ENCODE measurements at regions not wholly inside any gene's neighbourhood (a gene's known extent, or its start where the extent isn't known, plus 50 kb on each side); places are given as distances from the start of the nearest gene placed in this dataset.

- no peak overlapping the region for H3K4me3 ChIP-seq (ENCODE audit: insufficient read depth in 1 of 2, low read depth in 1 of 2, low read length in 2 of 2)
- H3K27me3 ChIP-seq (ENCODE audit: control insufficient read depth in 1 of 2, insufficient read depth in 1 of 2, low read length in 2 of 2): peaks cover 0 to 4% of the 10 kb centered on the region in 2 experiments
- H3K4ac ChIP-seq (ENCODE audit: low read depth in 1 of 2, low read length in 2 of 2): no peak overlapping the region
- no peak for DNase-seq
- no peak overlapping the region for H4K8ac ChIP-seq (ENCODE audit: low read length)
- no peak overlapping the region for H3K27ac ChIP-seq (ENCODE audit: low read length, poor library complexity, severe bottlenecking)
- no peaks in the 10 kb centered on the region for H3K4me1 ChIP-seq (ENCODE audit: control insufficient read depth, insufficient read depth, low read depth, low read length)
- no peaks in the 10 kb centered on the region for H3K36me3 ChIP-seq (ENCODE audit: control insufficient read depth in 1 of 2, insufficient read depth in 2 of 2, low read depth in 1 of 2, low read length in 2 of 2)
- no peak overlapping the region for H2AK5ac ChIP-seq (ENCODE audit: low read length, severe bottlenecking)
- no peaks in the 10 kb centered on the region for H3K79me1 ChIP-seq (replicated peaks; ENCODE audit: low read length, poor library complexity, severe bottlenecking)
- WGBS: 82% methylated on average over 2 of the region's 2 CpGs
- H3K23ac ChIP-seq (ENCODE audit: low read length in 2 of 2): no peak overlapping the region
- no peak overlapping the region for H3K9ac ChIP-seq (ENCODE audit: low read length)
- no peak overlapping the region for H4K91ac ChIP-seq (ENCODE audit: low read length)
- H3K14ac ChIP-seq (ENCODE audit: low read length in 2 of 2): no peak overlapping the region
- no peak overlapping the region for H2BK5ac ChIP-seq (ENCODE audit: low read depth, low read length, poor library complexity, severe bottlenecking)
- H3K18ac ChIP-seq (ENCODE audit: low read depth in 1 of 2, low read length in 2 of 2): no peak overlapping the region
- H2AFZ ChIP-seq (ENCODE audit: low read depth, low read length): no peak overlapping the region
- H2BK12ac ChIP-seq (ENCODE audit: low read length in 2 of 2): no peak overlapping the region
- H2BK15ac ChIP-seq (ENCODE audit: low read depth, poor library complexity, severe bottlenecking): no peak overlapping the region
- H3K9me3 ChIP-seq (ENCODE audit: control insufficient read depth, low read length): no peaks in the 10 kb centered on the region
- H2BK120ac ChIP-seq (ENCODE audit: low read depth, low read length): no peak overlapping the region
- no peak overlapping the region for H3K4me2 ChIP-seq (ENCODE audit: low read length, poor library complexity, severe bottlenecking)
Observed at GRCh38 chr1:220391491-220391890, 119.2 kb upstream of the RAB3GAP2 start.

GRCh38 chr1:220389634-220390033 lies 117.4 kb upstream of the RAB3GAP2 start:
- no peak for DNase-seq
- Histone ChIP-seq H3K18ac (ENCODE audit: low read depth in 1 of 2, low read length in 2 of 2) (no peak overlapping the region), H3K9me3 (ENCODE audit: control insufficient read depth, low read length) (peaks cover 11% of the 10 kb centered on the region), H3K9ac (ENCODE audit: low read length) (no peak overlapping the region), H3K36me3 (ENCODE audit: control insufficient read depth in 1 of 2, insufficient read depth in 2 of 2, low read depth in 1 of 2, low read length in 2 of 2) (no peaks in the 10 kb centered on the region), H3K27ac (ENCODE audit: low read length, poor library complexity, severe bottlenecking) (no peak overlapping the region), H3K27me3 (ENCODE audit: control insufficient read depth in 1 of 2, insufficient read depth in 1 of 2, low read length in 2 of 2) (peaks cover 0 to 3% of the 10 kb centered on the region in 2 experiments), H4K8ac (ENCODE audit: low read length) (no peak overlapping the region), H3K79me1 (replicated peaks; ENCODE audit: low read length, poor library complexity, severe bottlenecking) (no peaks in the 10 kb centered on the region), H3K4me2 (ENCODE audit: low read length, poor library complexity, severe bottlenecking) (no peak overlapping the region), H3K4me1 (ENCODE audit: control insufficient read depth, insufficient read depth, low read depth, low read length) (no peaks in the 10 kb centered on the region), H2AFZ (ENCODE audit: low read depth, low read length) (no peak overlapping the region), H2AK5ac (ENCODE audit: low read length, severe bottlenecking) (no peak overlapping the region), H2BK15ac (ENCODE audit: low read depth, poor library complexity, severe bottlenecking) (no peak overlapping the region), H2BK120ac (ENCODE audit: low read depth, low read length) (no peak overlapping the region), H3K4me3 (ENCODE audit: insufficient read depth in 1 of 2, low read depth in 1 of 2, low read length in 2 of 2) (no peak overlapping the region), H3K23ac (ENCODE audit: low read length in 2 of 2) (no peak overlapping the region), H2BK12ac (ENCODE audit: low read length in 2 of 2) (no peak overlapping the region), H4K91ac (ENCODE audit: low read length) (no peak overlapping the region), H3K4ac (ENCODE audit: low read depth in 1 of 2, low read length in 2 of 2) (no peak overlapping the region), H2BK5ac (ENCODE audit: low read depth, low read length, poor library complexity, severe bottlenecking) (no peak overlapping the region), H3K14ac (ENCODE audit: low read length in 2 of 2) (no peak overlapping the region)
- 100% methylated on average over 3 of the region's 5 CpGs for WGBS

GRCh38 chr1:220386494-220387195 lies 114.4 kb upstream of the RAB3GAP2 start:
- H3K4ac ChIP-seq (ENCODE audit: low read depth in 1 of 2, low read length in 2 of 2): no peak overlapping the region
- no peak overlapping the region for H3K18ac ChIP-seq (ENCODE audit: low read depth in 1 of 2, low read length in 2 of 2)

DNA sequence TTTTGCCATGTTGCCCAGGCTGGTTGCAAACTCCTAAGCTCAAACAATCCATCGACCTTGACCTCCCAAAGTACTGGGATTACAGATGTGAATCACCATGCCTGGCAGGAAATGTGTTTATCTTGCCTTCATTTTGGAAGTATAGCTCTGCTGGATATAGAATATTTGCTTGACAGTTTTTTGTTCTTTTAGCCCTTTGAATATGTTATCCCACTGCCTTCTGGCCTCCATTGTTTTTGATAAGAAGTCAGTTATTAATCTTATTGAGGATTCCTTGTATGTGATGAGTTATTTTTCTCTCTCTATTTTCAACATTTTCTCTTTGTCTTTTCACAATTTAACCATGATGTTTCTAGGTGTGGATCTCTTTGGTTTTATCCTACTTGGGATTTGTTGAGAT lies 112.9 kb upstream of the RAB3GAP2 start:
- H3K9ac ChIP-seq (ENCODE audit: low read length): no peak overlapping the region
- H3K4me1 ChIP-seq (ENCODE audit: control insufficient read depth, insufficient read depth, low read depth, low read length): no peaks in the 10 kb centered on the region
- H2BK120ac ChIP-seq (ENCODE audit: low read depth, low read length): no peak overlapping the region
- H3K79me1 ChIP-seq (replicated peaks; ENCODE audit: low read length, poor library complexity, severe bottlenecking): no peaks in the 10 kb centered on the region
- no peak overlapping the region for H3K4ac ChIP-seq (ENCODE audit: low read depth in 1 of 2, low read length in 2 of 2)
- no peak overlapping the region for H3K4me3 ChIP-seq (ENCODE audit: insufficient read depth in 1 of 2, low read depth in 1 of 2, low read length in 2 of 2)
- no peak overlapping the region for H2AK5ac ChIP-seq (ENCODE audit: low read length, severe bottlenecking)
- no peak overlapping the region for H3K14ac ChIP-seq (ENCODE audit: low read length in 2 of 2)
- no peak overlapping the region for H2BK5ac ChIP-seq (ENCODE audit: low read depth, low read length, poor library complexity, severe bottlenecking)
- H4K91ac ChIP-seq (ENCODE audit: low read length): no peak overlapping the region
- H3K36me3 ChIP-seq (ENCODE audit: control insufficient read depth in 1 of 2, insufficient read depth in 2 of 2, low read depth in 1 of 2, low read length in 2 of 2): no peaks in the 10 kb centered on the region
- H3K18ac ChIP-seq (ENCODE audit: low read depth in 1 of 2, low read length in 2 of 2): no peak overlapping the region
- H4K8ac ChIP-seq (ENCODE audit: low read length): no peak overlapping the region
- H3K27ac ChIP-seq (ENCODE audit: low read length, poor library complexity, severe bottlenecking): no peak overlapping the region
- no peak overlapping the region for H2BK15ac ChIP-seq (ENCODE audit: low read depth, poor library complexity, severe bottlenecking)
- 80% methylated on average over 1 of the region's 1 CpG for WGBS
- no peak for DNase-seq
- H2BK12ac ChIP-seq (ENCODE audit: low read length in 2 of 2): no peak overlapping the region
- H2AFZ ChIP-seq (ENCODE audit: low read depth, low read length): no peak overlapping the region
- no peak overlapping the region for H3K4me2 ChIP-seq (ENCODE audit: low read length, poor library complexity, severe bottlenecking)
- no peak overlapping the region for H3K23ac ChIP-seq (ENCODE audit: low read length in 2 of 2)
- peaks cover 4 to 8% of the 10 kb centered on the region in 2 experiments for H3K27me3 ChIP-seq (ENCODE audit: control insufficient read depth in 1 of 2, insufficient read depth in 1 of 2, low read length in 2 of 2)
- H3K9me3 ChIP-seq (ENCODE audit: control insufficient read depth, low read length): peaks cover 15% of the 10 kb centered on the region

More at GRCh38 chr1:220386494-220387195, 114.4 kb upstream of the RAB3GAP2 start:
- H3K27me3 ChIP-seq (ENCODE audit: control insufficient read depth in 1 of 2, insufficient read depth in 1 of 2, low read length in 2 of 2): peaks cover 4% of the 10 kb centered on the region in 2 experiments
- H3K4me1 ChIP-seq (ENCODE audit: control insufficient read depth, insufficient read depth, low read depth, low read length): no peaks in the 10 kb centered on the region
- 51% methylated on average over 3 of the region's 3 CpGs for WGBS
- H4K91ac ChIP-seq (ENCODE audit: low read length): no peak overlapping the region
- H2AFZ ChIP-seq (ENCODE audit: low read depth, low read length): no peak overlapping the region
- no peak overlapping the region for H4K8ac ChIP-seq (ENCODE audit: low read length)
- peaks cover 15% of the 10 kb centered on the region for H3K9me3 ChIP-seq (ENCODE audit: control insufficient read depth, low read length)
- no peak for DNase-seq
- no peak overlapping the region for H3K23ac ChIP-seq (ENCODE audit: low read length in 2 of 2)
- H2BK15ac ChIP-seq (ENCODE audit: low read depth, poor library complexity, severe bottlenecking): no peak overlapping the region
- no peak overlapping the region for H2BK12ac ChIP-seq (ENCODE audit: low read length in 2 of 2)
- no peak overlapping the region for H2BK5ac ChIP-seq (ENCODE audit: low read depth, low read length, poor library complexity, severe bottlenecking)
- no peak overlapping the region for H3K9ac ChIP-seq (ENCODE audit: low read length)
- no peak overlapping the region for H2BK120ac ChIP-seq (ENCODE audit: low read depth, low read length)
- H3K36me3 ChIP-seq (ENCODE audit: control insufficient read depth in 1 of 2, insufficient read depth in 2 of 2, low read depth in 1 of 2, low read length in 2 of 2): no peaks in the 10 kb centered on the region
- H3K79me1 ChIP-seq (replicated peaks; ENCODE audit: low read length, poor library complexity, severe bottlenecking): no peaks in the 10 kb centered on the region
- no peak overlapping the region for H3K4me3 ChIP-seq (ENCODE audit: insufficient read depth in 1 of 2, low read depth in 1 of 2, low read length in 2 of 2)
- H3K27ac ChIP-seq (ENCODE audit: low read length, poor library complexity, severe bottlenecking): no peak overlapping the region
- H3K14ac ChIP-seq (ENCODE audit: low read length in 2 of 2): no peak overlapping the region
- no peak overlapping the region for H3K4me2 ChIP-seq (ENCODE audit: low read length, poor library complexity, severe bottlenecking)
- no peak overlapping the region for H2AK5ac ChIP-seq (ENCODE audit: low read length, severe bottlenecking)
